Mucosa of descending colon (tissue), 3 donors: ENCODE measurements at regions not wholly inside any gene's neighbourhood (a gene's known extent, or its start where the extent isn't known, plus 50 kb on each side); places are given as distances from the start of the nearest gene placed in this dataset.

Experiments
- ATAC-seq: fragments of 200-7000 bp; cut with Tn5 transposase; one replicate; pipeline ENCODE4 v1.9.1; 2020; ENCODE audit warnings: mild to moderate bottlenecking, moderate library complexity
- DNase-seq, 3 donors: peaks; one replicate each; pipeline ENCODE4 v3.0.0-alpha.2; 2020
- H3K36me3 ChIP-seq: fragments of 200-600 bp; one replicate; pipeline ENCODE4 v1.8.0; 2021; ENCODE audit warnings: low read depth, mild to moderate bottlenecking
- H3K4me1 ChIP-seq: fragments of 200-600 bp; one replicate; pipeline ENCODE4 v1.8.0; 2021; ENCODE audit warnings: low read depth, mild to moderate bottlenecking
- H3K4me3 ChIP-seq: fragments of 200-600 bp; one replicate; pipeline ENCODE4 v1.8.0; 2021; ENCODE audit warnings: mild to moderate bottlenecking
- H3K9me3 ChIP-seq: fragments of 200-600 bp; one replicate; pipeline ENCODE4 v1.8.0; 2021; ENCODE audit warnings: mild to moderate bottlenecking
- CTCF ChIP-seq: fragments of 200-600 bp; IDR thresholded peaks from one replicate; pipeline ENCODE4 v1.8.0; 2022; ENCODE audit warnings: antibody characterized with exemption, mild to moderate bottlenecking
- intact Hi-C, 2 donors: fragments of 100-400 bp; cut with DNase I in 1 of 2; cut with micrococcal nuclease in 1 of 2; formaldehyde crosslinking; loops; one replicate each; pipeline versions ENCODE4 v1.11.0 to v1.11.1; 2022; cut with DNase I, micrococcal nuclease
- donor health status: DM: no; HTN: no; CAD: no; lungs with moderate emphysema.
- donor health status: DM: no; HTN: no; CAD: no.
- donor health status: DM: no; HTN: yes; CAD: no.

- no peak for ATAC-seq
- intact Hi-C loops = no loop called here
- no peak overlapping the region for H3K4me3 ChIP-seq
- no peaks in the 10 kb centered on the region for H3K36me3 ChIP-seq
- H3K4me1 ChIP-seq = no peaks in the 10 kb centered on the region
- TF ChIP-seq CTCF = no peak
- no peaks in the 10 kb centered on the region for H3K9me3 ChIP-seq
- no peak for DNase-seq
Observed at GRCh38 chr10:113300617-113301016, 252.2 kb upstream of the HABP2 start.

GRCh38 chr10:113301342-113301984 lies 251.4 kb upstream of the HABP2 start:
- intact Hi-C loops = no loop called here
- TF ChIP-seq CTCF = no peak
- no peak overlapping the region for H3K4me3 ChIP-seq
- ATAC-seq (no peak), DNase-seq (no peak)
- no peaks in the 10 kb centered on the region for H3K4me1 ChIP-seq
- no peaks in the 10 kb centered on the region for H3K9me3 ChIP-seq
- H3K36me3 ChIP-seq = no peaks in the 10 kb centered on the region

- Histone ChIP-seq H3K4me3 (no peak overlapping the region), H3K9me3 (no peaks in the 10 kb centered on the region), H3K36me3 (no peaks in the 10 kb centered on the region), H3K4me1 (no peaks in the 10 kb centered on the region)
- DNase-seq (no peak), ATAC-seq (no peak)
- no peak for TF ChIP-seq CTCF
- intact Hi-C loops = no loop called here
Observed at GRCh38 chr10:113302062-113302461, 250.8 kb upstream of the HABP2 start.

GRCh38 chr10:113303544-113304146 lies 249.2 kb upstream of the HABP2 start:
- no peak overlapping the region for H3K4me3 ChIP-seq
- H3K36me3 ChIP-seq = no peaks in the 10 kb centered on the region
- ATAC-seq (no peak), DNase-seq (no peak)
- intact Hi-C loops = no loop called here
- no peaks in the 10 kb centered on the region for H3K4me1 ChIP-seq
- TF ChIP-seq CTCF = no peak
- H3K9me3 ChIP-seq = no peaks in the 10 kb centered on the region

GRCh38 chr10:113304726-113305125 lies 248.1 kb upstream of the HABP2 start:
- ATAC-seq = no peak
- no peaks in the 10 kb centered on the region for H3K4me1 ChIP-seq
- TF ChIP-seq CTCF = no peak
- intact Hi-C loops = no loop called here
- H3K9me3 ChIP-seq = no peaks in the 10 kb centered on the region
- H3K4me3 ChIP-seq = no peak overlapping the region
- DNase-seq = no peak
- H3K36me3 ChIP-seq = no peaks in the 10 kb centered on the region
